Astrocyte (in vitro differentiated cells and primary cell): ENCODE measurements at regions not wholly inside any gene's neighbourhood (a gene's known extent, or its start where the extent isn't known, plus 50 kb on each side); places are given as distances from the start of the nearest gene placed in this dataset.

Experiments used
- DNase-seq: peaks from one replicate; pipeline ENCODE4 v3.0.0-alpha.2; 2010; ENCODE audit warnings: low read depth
- FAIRE-seq: peaks from 2 replicates; lab custom pipeline; 2011; peaks lifted over from hg19 to GRCh38; lab: Jason Lieb, UNC
- H2AFZ ChIP-seq: 2 replicates; pipeline ENCODE4 v1.6.0; 2012; ENCODE audit warnings: low read depth, low read length, inconsistent platforms
- H3K27ac ChIP-seq: 2 replicates; pipeline ENCODE4 v1.5.1; 2011; ENCODE audit warnings: low read depth, low read length, inconsistent platforms
- H3K27me3 ChIP-seq: 2 replicates; pipeline ENCODE4 v1.6.0; 2011; ENCODE audit warnings: low read length, inconsistent platforms; ENCODE audit not compliant: insufficient read depth
- H3K36me3 ChIP-seq: 2 replicates; pipeline ENCODE4 v1.5.1; 2011; ENCODE audit warnings: low read length, inconsistent platforms; ENCODE audit not compliant: insufficient read depth
- H3K4me1 ChIP-seq: 2 replicates; pipeline ENCODE4 v1.5.1; 2011; ENCODE audit warnings: low read length, inconsistent platforms; ENCODE audit not compliant: insufficient read depth
- H3K4me2 ChIP-seq: 2 replicates; pipeline ENCODE4 v1.6.0; 2012; ENCODE audit warnings: low read length, inconsistent platforms
- H3K4me3 ChIP-seq: 2 replicates; pipeline ENCODE4 v1.5.1; 2011; ENCODE audit warnings: low read depth, mild to moderate bottlenecking, low read length, inconsistent platforms; ENCODE audit not compliant: insufficient read depth
- H3K79me2 ChIP-seq: 2 replicates; pipeline ENCODE4 v1.6.0; 2012; ENCODE audit warnings: mild to moderate bottlenecking, low read length, inconsistent platforms; ENCODE audit not compliant: insufficient read depth
- H3K9ac ChIP-seq: 2 replicates; pipeline ENCODE4 v1.6.0; 2012; ENCODE audit warnings: mild to moderate bottlenecking, low read length, inconsistent platforms
- H3K9me3 ChIP-seq: 2 replicates; pipeline ENCODE4 v1.5.1; 2012; ENCODE audit warnings: low read depth, mild to moderate bottlenecking, low read length, inconsistent platforms; ENCODE audit not compliant: insufficient read depth
- H4K20me1 ChIP-seq: 2 replicates; pipeline ENCODE4 v1.6.0; 2012; ENCODE audit warnings: low read length, inconsistent platforms; ENCODE audit not compliant: insufficient read depth
- H3K27ac Mint-ChIP-seq: one replicate; pipeline ENCODE4 v1.8.0; 2021; ENCODE audit warnings: mild to moderate bottlenecking, mixed read lengths; ENCODE audit not compliant: unreplicated experiment
- H3K27me3 Mint-ChIP-seq: one replicate; pipeline ENCODE4 v1.8.0; 2021; ENCODE audit warnings: low read depth, mixed read lengths; ENCODE audit not compliant: unreplicated experiment
- H3K36me3 Mint-ChIP-seq: one replicate; pipeline ENCODE4 v1.8.0; 2021; ENCODE audit warnings: low read depth, mixed read lengths; ENCODE audit not compliant: unreplicated experiment
- H3K4me1 Mint-ChIP-seq: one replicate; pipeline ENCODE4 v1.8.0; 2021; ENCODE audit warnings: low read depth, mixed read lengths; ENCODE audit not compliant: unreplicated experiment
- H3K4me3 Mint-ChIP-seq: one replicate; pipeline ENCODE4 v1.8.0; 2021; ENCODE audit warnings: mild to moderate bottlenecking, moderate library complexity, mixed read lengths; ENCODE audit not compliant: unreplicated experiment
- H3K9me3 Mint-ChIP-seq: one replicate; pipeline ENCODE4 v1.8.0; 2021; ENCODE audit warnings: mild to moderate bottlenecking, mixed read lengths; ENCODE audit not compliant: unreplicated experiment
- EZH2 ChIP-seq: IDR thresholded peaks from 2 replicates; pipeline ENCODE4 v1.6.1; 2012; ENCODE audit warnings: mild to moderate bottlenecking, low read length, inconsistent platforms; ENCODE audit not compliant: insufficient read depth
- TF ChIP-seq, protein P1 (sequence below): IDR thresholded peaks from 2 replicates; pipeline ENCODE4 v1.5.1; 2011; ENCODE audit warnings: low read depth, mild to moderate bottlenecking, inconsistent platforms, low read length, moderate library complexity; ENCODE audit not compliant: insufficient read depth

DNA sequence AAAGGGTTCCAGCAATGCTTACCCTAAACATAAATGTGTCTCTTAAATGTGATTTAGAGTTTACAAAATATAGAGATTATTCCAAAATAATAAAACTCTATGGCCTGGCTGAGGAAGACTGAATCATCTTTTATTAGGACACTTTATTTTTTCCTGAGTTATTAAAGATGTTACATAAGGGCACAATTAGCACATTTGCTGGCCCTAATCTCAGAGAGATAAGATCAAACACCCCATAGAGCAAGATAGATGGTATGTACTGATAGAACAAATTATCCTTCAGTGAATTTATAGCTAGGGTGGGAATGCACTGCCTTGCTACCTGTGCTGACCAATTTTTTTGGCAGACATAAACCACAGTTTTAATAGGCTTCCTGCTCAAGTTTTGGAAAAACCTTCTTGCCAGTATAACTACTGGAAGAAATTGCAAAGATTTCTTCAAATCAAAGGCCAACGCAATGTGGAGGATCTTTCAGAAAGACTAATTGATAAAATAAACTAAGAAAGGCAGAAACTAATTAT, 367.1 kb upstream of the MPDZ start:
- Mint-ChIP-seq H3K4me1 (no peaks in the 10 kb centered on the region), H3K9me3 (no peaks in the 10 kb centered on the region), H3K4me3 (no peak overlapping the region), H3K27me3 (no peaks in the 10 kb centered on the region), H3K36me3 (no peaks in the 10 kb centered on the region), H3K27ac (no peak overlapping the region)
- Histone ChIP-seq H3K36me3 (no peaks in the 10 kb centered on the region), H3K4me2 (no peak overlapping the region), H3K27me3 (no peaks in the 10 kb centered on the region), H3K9me3 (no peaks in the 10 kb centered on the region), H3K4me1 (no peaks in the 10 kb centered on the region), H3K79me2 (no peaks in the 10 kb centered on the region), H3K9ac (no peak overlapping the region), H3K4me3 (no peak overlapping the region), H4K20me1 (no peaks in the 10 kb centered on the region), H2AFZ (no peak overlapping the region), H3K27ac (no peak overlapping the region)
- no peak for FAIRE-seq
- no peak for DNase-seq
- no peak for TF ChIP-seq EZH2
- TF ChIP-seq, protein P1, sequence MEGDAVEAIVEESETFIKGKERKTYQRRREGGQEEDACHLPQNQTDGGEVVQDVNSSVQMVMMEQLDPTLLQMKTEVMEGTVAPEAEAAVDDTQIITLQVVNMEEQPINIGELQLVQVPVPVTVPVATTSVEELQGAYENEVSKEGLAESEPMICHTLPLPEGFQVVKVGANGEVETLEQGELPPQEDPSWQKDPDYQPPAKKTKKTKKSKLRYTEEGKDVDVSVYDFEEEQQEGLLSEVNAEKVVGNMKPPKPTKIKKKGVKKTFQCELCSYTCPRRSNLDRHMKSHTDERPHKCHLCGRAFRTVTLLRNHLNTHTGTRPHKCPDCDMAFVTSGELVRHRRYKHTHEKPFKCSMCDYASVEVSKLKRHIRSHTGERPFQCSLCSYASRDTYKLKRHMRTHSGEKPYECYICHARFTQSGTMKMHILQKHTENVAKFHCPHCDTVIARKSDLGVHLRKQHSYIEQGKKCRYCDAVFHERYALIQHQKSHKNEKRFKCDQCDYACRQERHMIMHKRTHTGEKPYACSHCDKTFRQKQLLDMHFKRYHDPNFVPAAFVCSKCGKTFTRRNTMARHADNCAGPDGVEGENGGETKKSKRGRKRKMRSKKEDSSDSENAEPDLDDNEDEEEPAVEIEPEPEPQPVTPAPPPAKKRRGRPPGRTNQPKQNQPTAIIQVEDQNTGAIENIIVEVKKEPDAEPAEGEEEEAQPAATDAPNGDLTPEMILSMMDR: no peak

DNA sequence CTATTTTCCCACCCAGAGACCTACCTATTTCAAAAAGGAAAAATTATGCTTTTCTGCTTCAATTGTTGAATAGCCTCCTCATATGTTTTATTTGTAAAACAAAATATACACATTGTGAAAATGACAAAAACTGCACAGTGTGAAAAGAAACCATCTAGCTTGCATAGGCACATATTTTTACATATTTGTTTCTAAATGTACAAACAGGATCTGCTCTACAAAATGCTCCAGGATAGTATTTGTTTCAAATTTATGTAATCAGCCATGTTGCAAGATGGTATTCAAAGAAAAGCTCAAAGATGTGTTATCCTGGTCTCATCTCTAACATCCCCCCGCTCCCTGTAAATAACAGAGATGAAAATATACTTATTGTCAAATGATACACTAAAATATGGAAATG, 366.1 kb upstream of the MPDZ start:
- Mint-ChIP-seq H3K27me3 (no peaks in the 10 kb centered on the region), H3K4me1 (no peaks in the 10 kb centered on the region), H3K4me3 (no peak overlapping the region), H3K9me3 (no peaks in the 10 kb centered on the region), H3K36me3 (no peaks in the 10 kb centered on the region), H3K27ac (no peak overlapping the region)
- no peak for TF ChIP-seq EZH2
- TF ChIP-seq, protein P1: no peak
- no peaks in the 10 kb centered on the region for H3K27me3 ChIP-seq
- H3K4me2 ChIP-seq: no peak overlapping the region
- no peaks in the 10 kb centered on the region for H3K4me1 ChIP-seq
- FAIRE-seq (no peak), DNase-seq (no peak)
- no peaks in the 10 kb centered on the region for H3K9me3 ChIP-seq
- H3K9ac ChIP-seq: no peak overlapping the region
- H3K4me3 ChIP-seq: no peak overlapping the region
- no peaks in the 10 kb centered on the region for H3K79me2 ChIP-seq
- H3K36me3 ChIP-seq: no peaks in the 10 kb centered on the region
- no peak overlapping the region for H3K27ac ChIP-seq
- H4K20me1 ChIP-seq: no peaks in the 10 kb centered on the region
- no peak overlapping the region for H2AFZ ChIP-seq

DNA sequence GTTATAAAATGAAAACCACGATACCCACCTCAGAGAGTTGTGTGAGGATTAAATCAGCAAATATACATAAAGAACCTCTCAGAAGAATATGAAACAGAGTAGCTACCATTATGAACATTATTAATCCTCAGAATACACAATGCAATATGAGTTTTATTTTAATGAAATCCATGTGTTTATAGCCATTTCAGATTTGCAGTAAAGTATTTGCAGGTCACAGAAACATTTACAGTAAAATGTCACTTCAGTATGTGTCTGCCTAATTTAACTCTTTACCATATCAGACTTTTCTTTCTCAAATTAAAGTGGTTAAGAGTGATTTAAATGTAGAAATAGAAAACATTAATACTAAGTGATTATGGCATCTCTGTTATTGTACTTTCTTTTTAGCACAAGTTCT, 365.2 kb upstream of the MPDZ start:
- H2AFZ ChIP-seq: no peak overlapping the region
- DNase-seq: no peak
- no peaks in the 10 kb centered on the region for H3K36me3 ChIP-seq
- no peak for FAIRE-seq
- no peaks in the 10 kb centered on the region for H3K9me3 ChIP-seq
- H4K20me1 ChIP-seq: no peaks in the 10 kb centered on the region
- no peak overlapping the region for H3K9ac ChIP-seq
- no peak overlapping the region for H3K27ac ChIP-seq
- no peaks in the 10 kb centered on the region for H3K4me1 ChIP-seq
- no peaks in the 10 kb centered on the region for H3K9me3 Mint-ChIP-seq
- H3K4me3 Mint-ChIP-seq: no peak overlapping the region
- no peak overlapping the region for H3K27ac Mint-ChIP-seq
- no peaks in the 10 kb centered on the region for H3K27me3 Mint-ChIP-seq
- H3K36me3 Mint-ChIP-seq: no peaks in the 10 kb centered on the region
- no peaks in the 10 kb centered on the region for H3K79me2 ChIP-seq
- no peak overlapping the region for H3K4me3 ChIP-seq
- no peaks in the 10 kb centered on the region for H3K27me3 ChIP-seq
- no peaks in the 10 kb centered on the region for H3K4me1 Mint-ChIP-seq
- TF ChIP-seq, protein P1: no peak
- no peak for TF ChIP-seq EZH2
- H3K4me2 ChIP-seq: no peak overlapping the region
